ENCODE measurements at regions not wholly inside any gene's neighbourhood (a gene's known extent, or its start where the extent isn't known, plus 50 kb on each side); places are given as distances from the start of the nearest gene placed in this dataset.
A peak's percentile ranks its signal among the peaks of the same experiment; 100 is the strongest.

GRCh38 chr2:43086451-43087221, 139.8 kb downstream of the ZFP36L2 start:
- no peak for DNase-seq (ENCODE audit: low spot score)

GRCh38 chr2:43085929-43086328, 140.5 kb downstream of the ZFP36L2 start:
- no peak for DNase-seq (ENCODE audit: low spot score)

- DNase-seq (ENCODE audit: low spot score): no peak
Observed at GRCh38 chr2:43085505-43085904, 140.9 kb downstream of the ZFP36L2 start.

- DNase-seq (ENCODE audit: low spot score): no peak
Observed at GRCh38 chr2:43084699-43085091, 141.7 kb downstream of the ZFP36L2 start.

- DNase-seq (ENCODE audit: low spot score): no peak
Observed at GRCh38 chr2:43083710-43084698, 142.4 kb downstream of the ZFP36L2 start.

GRCh38 chr2:43082903-43083677, 143.3 kb downstream of the ZFP36L2 start:
- no peak for DNase-seq (ENCODE audit: low spot score)

- DNase-seq (ENCODE audit: low spot score): no peak
Observed at GRCh38 chr2:43082111-43082894, 144.1 kb downstream of the ZFP36L2 start.

- DNase-seq (ENCODE audit: low spot score): no peak
Observed at GRCh38 chr2:43081131-43081765, 145.2 kb downstream of the ZFP36L2 start.

GRCh38 chr2:43080571-43081021, 145.8 kb downstream of the ZFP36L2 start:
- no peak for DNase-seq (ENCODE audit: low spot score)

- no peak for DNase-seq (ENCODE audit: low spot score)
Observed at GRCh38 chr2:43078781-43079755, 147.3 kb downstream of the ZFP36L2 start.

GRCh38 chr2:43078301-43078700, 148.1 kb downstream of the ZFP36L2 start:
- DNase-seq (ENCODE audit: low spot score): no peak

- no peak for DNase-seq (ENCODE audit: low spot score)
Observed at GRCh38 chr2:43077876-43078275, 148.5 kb downstream of the ZFP36L2 start.

- no peak for DNase-seq (ENCODE audit: low spot score)
Observed at GRCh38 chr2:43076676-43077075, 149.7 kb downstream of the ZFP36L2 start.

GRCh38 chr2:43075811-43076585, 150.4 kb downstream of the ZFP36L2 start:
- DNase-seq (ENCODE audit: low spot score): no peak

GRCh38 chr2:43075054-43075593, 151.3 kb downstream of the ZFP36L2 start:
- DNase-seq (ENCODE audit: low spot score): no peak

- DNase-seq (ENCODE audit: low spot score): no peak
Observed at GRCh38 chr2:43074592-43075053, 151.8 kb downstream of the ZFP36L2 start.

GRCh38 chr2:43074052-43074451, 152.4 kb downstream of the ZFP36L2 start:
- no peak for DNase-seq (ENCODE audit: low spot score)

GRCh38 chr2:43073401-43073825, 153.0 kb downstream of the ZFP36L2 start:
- DNase-seq (ENCODE audit: low spot score): peak; percentile 27

Data from hematopoietic multipotent progenitor cell treated with erythropoietin and hydrocortisone succinate and interleukin-3 and kit ligand, for 15 days (in vitro differentiated cells).